ENCODE measurements at regions not wholly inside any gene's neighbourhood (a gene's known extent, or its start where the extent isn't known, plus 50 kb on each side); places are given as distances from the start of the nearest gene placed in this dataset.

- no peak for DNase-seq (ENCODE audit: low read depth, low spot score)
- Mint-ChIP-seq H3K36me3 (ENCODE audit: low read depth) (no peaks in the 10 kb centered on the region), H3K4me3 (no peak overlapping the region), H3K9me3 (no peaks in the 10 kb centered on the region), H3K27me3 (ENCODE audit: low read depth) (no peaks in the 10 kb centered on the region), H3K27ac (ENCODE audit: unreplicated experiment) (no peak overlapping the region), H3K4me1 (peaks cover 5% of the 10 kb centered on the region)
- TF ChIP-seq, protein P1, sequence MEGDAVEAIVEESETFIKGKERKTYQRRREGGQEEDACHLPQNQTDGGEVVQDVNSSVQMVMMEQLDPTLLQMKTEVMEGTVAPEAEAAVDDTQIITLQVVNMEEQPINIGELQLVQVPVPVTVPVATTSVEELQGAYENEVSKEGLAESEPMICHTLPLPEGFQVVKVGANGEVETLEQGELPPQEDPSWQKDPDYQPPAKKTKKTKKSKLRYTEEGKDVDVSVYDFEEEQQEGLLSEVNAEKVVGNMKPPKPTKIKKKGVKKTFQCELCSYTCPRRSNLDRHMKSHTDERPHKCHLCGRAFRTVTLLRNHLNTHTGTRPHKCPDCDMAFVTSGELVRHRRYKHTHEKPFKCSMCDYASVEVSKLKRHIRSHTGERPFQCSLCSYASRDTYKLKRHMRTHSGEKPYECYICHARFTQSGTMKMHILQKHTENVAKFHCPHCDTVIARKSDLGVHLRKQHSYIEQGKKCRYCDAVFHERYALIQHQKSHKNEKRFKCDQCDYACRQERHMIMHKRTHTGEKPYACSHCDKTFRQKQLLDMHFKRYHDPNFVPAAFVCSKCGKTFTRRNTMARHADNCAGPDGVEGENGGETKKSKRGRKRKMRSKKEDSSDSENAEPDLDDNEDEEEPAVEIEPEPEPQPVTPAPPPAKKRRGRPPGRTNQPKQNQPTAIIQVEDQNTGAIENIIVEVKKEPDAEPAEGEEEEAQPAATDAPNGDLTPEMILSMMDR (conservative IDR thresholded peaks at IDR 0.05) = no peak
Measured at GRCh38 chr5:145236983-145237382, 598.2 kb downstream of the PRELID2 start.

DNA sequence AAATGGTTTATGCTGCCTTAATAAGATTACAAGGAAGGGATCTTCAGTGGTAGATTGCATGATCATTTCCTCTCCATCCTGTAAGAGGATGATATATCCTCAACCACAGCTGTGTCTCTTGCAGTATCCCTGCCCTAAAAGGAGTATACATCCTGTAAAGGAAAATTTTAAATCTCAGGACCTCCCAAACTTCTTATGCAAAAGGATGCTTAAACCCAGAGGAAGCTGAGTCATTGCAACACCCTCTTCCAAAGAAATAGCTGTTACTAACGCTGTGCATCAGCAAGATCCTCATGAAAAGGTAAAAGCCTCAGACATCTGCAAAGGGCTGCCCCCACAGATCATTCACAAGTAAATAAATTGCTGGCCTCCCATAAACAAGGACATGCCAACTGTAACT lies 599.0 kb downstream of the PRELID2 start:
- no peaks in the 10 kb centered on the region for H3K36me3 Mint-ChIP-seq (ENCODE audit: low read depth)
- no peak for DNase-seq (ENCODE audit: low read depth, low spot score)
- no peak overlapping the region for H3K27ac Mint-ChIP-seq (ENCODE audit: unreplicated experiment)
- peaks cover 5% of the 10 kb centered on the region for H3K4me1 Mint-ChIP-seq
- TF ChIP-seq, protein P1 (conservative IDR thresholded peaks at IDR 0.05) = no peak
- H3K4me3 Mint-ChIP-seq = no peak overlapping the region
- no peaks in the 10 kb centered on the region for H3K27me3 Mint-ChIP-seq (ENCODE audit: low read depth)
- H3K9me3 Mint-ChIP-seq = no peaks in the 10 kb centered on the region

DNA sequence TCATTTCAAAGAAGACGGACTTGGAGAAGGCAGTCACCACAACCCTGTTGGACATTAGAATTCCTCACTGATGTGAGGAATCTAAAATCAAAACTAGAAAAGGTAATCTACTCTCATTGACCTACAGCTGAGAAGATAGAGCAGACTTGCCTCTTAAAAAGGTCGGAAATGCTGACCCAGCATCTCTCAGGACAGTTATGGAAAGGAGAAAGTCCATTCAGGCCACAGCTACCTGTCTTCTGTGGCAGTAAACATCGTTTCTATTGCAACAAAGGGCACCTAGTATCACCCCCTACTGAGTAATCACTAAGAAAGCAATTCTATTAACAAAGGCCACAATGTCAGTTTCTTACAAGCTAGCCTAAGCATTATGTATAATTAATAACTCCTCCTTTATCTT lies 601.7 kb downstream of the PRELID2 start:
- Mint-ChIP-seq H3K27ac (ENCODE audit: unreplicated experiment) (no peak overlapping the region), H3K4me1 (peaks cover 5% of the 10 kb centered on the region)

GRCh38 chr5:145230781-145231180 lies 604.4 kb downstream of the PRELID2 start:
- H3K4me1 Mint-ChIP-seq = no peaks in the 10 kb centered on the region
- no peaks in the 10 kb centered on the region for H3K36me3 Mint-ChIP-seq (ENCODE audit: low read depth)
- H3K4me3 Mint-ChIP-seq = no peak overlapping the region
- H3K9me3 Mint-ChIP-seq = no peaks in the 10 kb centered on the region
- TF ChIP-seq, protein P1 (conservative IDR thresholded peaks at IDR 0.05) = no peak
- no peak overlapping the region for H3K27ac Mint-ChIP-seq (ENCODE audit: unreplicated experiment)
- H3K27me3 Mint-ChIP-seq (ENCODE audit: low read depth) = no peaks in the 10 kb centered on the region
- no peak for DNase-seq (ENCODE audit: low read depth, low spot score)

More for the DNA sequence above, 601.7 kb downstream of the PRELID2 start:
- DNase-seq (ENCODE audit: low read depth, low spot score) = no peak
- Mint-ChIP-seq H3K9me3 (no peaks in the 10 kb centered on the region), H3K27me3 (ENCODE audit: low read depth) (no peaks in the 10 kb centered on the region), H3K4me3 (no peak overlapping the region), H3K36me3 (ENCODE audit: low read depth) (no peaks in the 10 kb centered on the region)
- TF ChIP-seq, protein P1 (conservative IDR thresholded peaks at IDR 0.05) = no peak

DNA sequence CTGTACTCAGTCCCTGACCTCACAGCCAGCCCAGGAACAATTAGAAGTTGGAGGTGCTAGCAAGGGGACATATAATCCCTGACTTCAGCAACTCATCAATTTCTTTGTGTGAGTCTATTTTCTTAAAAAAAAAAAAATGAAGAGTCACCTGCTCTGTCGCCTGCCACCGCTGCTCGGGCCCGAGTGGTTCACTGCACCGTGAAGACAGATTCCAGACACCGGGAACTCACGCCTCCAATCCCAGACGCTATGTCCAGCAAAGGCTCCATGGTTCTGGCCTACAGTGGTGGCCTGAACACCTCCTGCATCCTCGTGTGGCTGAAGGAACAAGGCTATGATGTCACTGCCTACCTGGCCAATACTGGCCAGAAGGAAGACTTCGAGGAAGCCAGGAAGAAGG lies 606.6 kb downstream of the PRELID2 start:
- Mint-ChIP-seq H3K4me3 (no peak overlapping the region), H3K27ac (ENCODE audit: unreplicated experiment) (no peak overlapping the region), H3K4me1 (no peaks in the 10 kb centered on the region), H3K27me3 (ENCODE audit: low read depth) (no peaks in the 10 kb centered on the region), H3K36me3 (ENCODE audit: low read depth) (no peaks in the 10 kb centered on the region), H3K9me3 (no peaks in the 10 kb centered on the region)
- TF ChIP-seq, protein P1 (conservative IDR thresholded peaks at IDR 0.05) = no peak
- no peak for DNase-seq (ENCODE audit: low read depth, low spot score)

- TF ChIP-seq, protein P1 (conservative IDR thresholded peaks at IDR 0.05) = no peak
- H3K4me1 Mint-ChIP-seq = no peaks in the 10 kb centered on the region
- no peak overlapping the region for H3K4me3 Mint-ChIP-seq
- no peaks in the 10 kb centered on the region for H3K27me3 Mint-ChIP-seq (ENCODE audit: low read depth)
- no peak overlapping the region for H3K27ac Mint-ChIP-seq (ENCODE audit: unreplicated experiment)
- DNase-seq (ENCODE audit: low read depth, low spot score) = no peak
- no peaks in the 10 kb centered on the region for H3K36me3 Mint-ChIP-seq (ENCODE audit: low read depth)
- H3K9me3 Mint-ChIP-seq = no peaks in the 10 kb centered on the region
Measured at GRCh38 chr5:145227881-145228280, 607.3 kb downstream of the PRELID2 start.
